ENCODE measurements at regions not wholly inside any gene's neighbourhood (a gene's known extent, or its start where the extent isn't known, plus 50 kb on each side); places are given as distances from the start of the nearest gene placed in this dataset.
A peak's percentile ranks its signal among the peaks of the same experiment; 100 is the strongest.

DNA sequence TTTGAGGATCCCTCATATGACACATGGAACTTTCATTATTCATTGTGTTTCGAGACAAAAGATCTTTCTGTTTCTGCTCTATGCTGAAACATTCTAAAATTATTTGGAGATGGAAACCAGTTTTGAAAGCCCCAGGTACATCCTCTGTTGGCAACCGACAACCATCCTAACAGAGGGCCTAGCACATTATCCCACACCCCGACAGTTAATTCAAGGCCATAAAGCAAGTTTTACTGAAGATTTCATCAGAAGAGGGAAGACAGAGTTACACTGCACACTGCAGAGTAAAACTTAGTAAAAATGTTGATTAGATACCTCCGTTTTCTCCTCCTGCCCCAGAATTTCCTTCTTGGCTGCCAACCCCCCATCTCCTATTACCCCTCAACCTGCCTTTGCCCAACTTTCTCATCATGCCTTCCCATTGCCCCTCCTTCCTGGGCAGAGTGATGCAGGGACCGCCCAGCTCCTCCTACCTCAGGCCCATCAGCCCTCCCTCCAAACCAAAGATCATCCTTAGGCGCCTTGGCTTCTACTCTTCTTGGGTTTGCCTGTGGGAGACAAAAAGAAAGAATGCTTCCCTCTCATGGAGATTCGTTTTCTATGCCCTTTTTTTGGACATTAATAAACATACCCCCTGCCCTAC is 52.9 kb upstream of the CITED4 start:
- DNase-seq = no peak
- no peak overlapping the region for H3K4me3 Mint-ChIP-seq
- no peak for ATAC-seq
- H3K27me3 Mint-ChIP-seq = no peaks in the 10 kb centered on the region
- H3K4me1 Mint-ChIP-seq = no peaks in the 10 kb centered on the region
- H3K9me3 ChIP-seq (ENCODE audit: control insufficient read depth, low read length, poor library complexity, severe bottlenecking) = no peaks in the 10 kb centered on the region
- no peaks in the 10 kb centered on the region for H3K36me3 Mint-ChIP-seq (ENCODE audit: low read depth)
- H3K27ac Mint-ChIP-seq = peak overlapping the region; percentile 16

DNA sequence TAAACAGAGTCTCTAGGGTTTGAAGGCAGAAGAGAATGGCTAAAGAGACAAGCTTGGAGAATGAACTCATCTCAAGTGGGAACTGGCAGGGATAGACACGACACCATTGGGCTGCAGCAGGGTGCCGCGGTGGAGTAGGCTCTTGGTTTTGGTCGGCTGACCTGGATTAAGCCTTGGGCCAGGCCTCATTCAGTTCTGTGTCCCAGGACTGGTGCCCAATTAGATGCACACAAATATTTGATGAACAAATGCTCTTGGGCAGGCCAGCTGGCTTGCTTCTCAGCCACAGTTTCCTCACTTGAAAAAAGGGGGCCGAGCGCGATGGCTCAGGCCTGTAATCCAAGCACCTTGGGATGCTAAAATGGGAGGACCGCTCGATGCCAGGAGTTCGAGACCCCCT is 53.4 kb upstream of the CITED4 start:
- ATAC-seq = no peak
- DNase-seq = no peak
- no peaks in the 10 kb centered on the region for H3K4me1 Mint-ChIP-seq
- no peak overlapping the region for H3K27ac Mint-ChIP-seq
- H3K36me3 Mint-ChIP-seq (ENCODE audit: low read depth) = no peaks in the 10 kb centered on the region
- no peaks in the 10 kb centered on the region for H3K27me3 Mint-ChIP-seq
- H3K9me3 ChIP-seq (ENCODE audit: control insufficient read depth, low read length, poor library complexity, severe bottlenecking) = no peaks in the 10 kb centered on the region
- H3K4me3 Mint-ChIP-seq = no peak overlapping the region

DNA sequence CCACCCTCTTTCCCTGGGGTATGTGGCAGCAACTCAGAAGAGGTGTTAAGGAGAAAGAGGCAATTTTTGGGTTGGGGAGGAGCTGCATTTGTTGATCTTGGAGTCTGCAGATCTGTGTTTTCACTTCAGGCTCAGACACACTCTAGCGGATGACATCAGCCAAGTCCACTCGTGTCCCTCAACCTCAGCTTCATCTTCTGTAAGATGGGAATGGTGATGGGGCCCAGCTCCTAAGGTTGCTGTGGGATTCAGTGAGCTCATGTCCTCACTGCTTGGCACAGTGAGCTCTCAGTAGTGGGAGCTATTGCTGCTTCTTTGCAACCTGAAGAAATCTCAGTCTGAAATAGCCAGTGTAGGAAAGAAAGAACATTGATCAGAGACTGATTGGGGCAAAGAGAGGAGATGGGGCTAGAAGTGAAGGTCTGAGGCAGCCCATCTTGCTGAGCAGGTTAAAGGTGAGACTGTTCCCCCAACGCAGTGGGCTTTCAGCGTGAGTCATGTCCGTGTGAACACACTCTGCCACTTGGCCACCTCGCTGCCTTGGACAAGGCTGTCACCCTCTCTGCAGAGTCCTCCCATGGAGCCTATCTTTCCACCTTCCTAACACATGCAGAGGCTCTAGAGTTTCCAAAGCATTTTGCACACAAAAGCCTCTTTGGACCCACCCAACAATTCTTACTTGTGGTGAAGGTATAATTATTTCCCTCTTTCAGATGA is 56.0 kb upstream of the CITED4 start:
- H3K36me3 Mint-ChIP-seq (ENCODE audit: low read depth) = no peaks in the 10 kb centered on the region
- H3K9me3 ChIP-seq (ENCODE audit: control insufficient read depth, low read length, poor library complexity, severe bottlenecking) = no peaks in the 10 kb centered on the region
- H3K4me1 Mint-ChIP-seq = no peaks in the 10 kb centered on the region
- no peak overlapping the region for H3K27ac Mint-ChIP-seq
- ATAC-seq = no peak
- no peak overlapping the region for H3K4me3 Mint-ChIP-seq
- DNase-seq = no peak
- H3K27me3 Mint-ChIP-seq = no peaks in the 10 kb centered on the region

- Mint-ChIP-seq H3K4me1 (no peaks in the 10 kb centered on the region), H3K4me3 (no peak overlapping the region)
Observed at GRCh38 chr1:40919475-40920011, 57.4 kb upstream of the CITED4 start.

GRCh38 chr1:40921522-40921921 is 58.0 kb upstream of the CTPS1 start:
- H3K36me3 Mint-ChIP-seq (ENCODE audit: low read depth) = no peaks in the 10 kb centered on the region
- H3K9me3 ChIP-seq (ENCODE audit: control insufficient read depth, low read length, poor library complexity, severe bottlenecking) = no peaks in the 10 kb centered on the region
- no peaks in the 10 kb centered on the region for H3K4me1 Mint-ChIP-seq
- no peak overlapping the region for H3K4me3 Mint-ChIP-seq
- peaks cover 21% of the 10 kb centered on the region for H3K27me3 Mint-ChIP-seq
- no peak for ATAC-seq
- no peak for DNase-seq
- no peak overlapping the region for H3K27ac Mint-ChIP-seq

More at GRCh38 chr1:40919475-40920011, 57.4 kb upstream of the CITED4 start:
- H3K27ac Mint-ChIP-seq = no peak overlapping the region
- no peaks in the 10 kb centered on the region for H3K36me3 Mint-ChIP-seq (ENCODE audit: low read depth)
- ATAC-seq (no peak), DNase-seq (no peak)
- H3K27me3 Mint-ChIP-seq = peaks cover 11% of the 10 kb centered on the region
- H3K9me3 ChIP-seq (ENCODE audit: control insufficient read depth, low read length, poor library complexity, severe bottlenecking) = no peaks in the 10 kb centered on the region

DNA sequence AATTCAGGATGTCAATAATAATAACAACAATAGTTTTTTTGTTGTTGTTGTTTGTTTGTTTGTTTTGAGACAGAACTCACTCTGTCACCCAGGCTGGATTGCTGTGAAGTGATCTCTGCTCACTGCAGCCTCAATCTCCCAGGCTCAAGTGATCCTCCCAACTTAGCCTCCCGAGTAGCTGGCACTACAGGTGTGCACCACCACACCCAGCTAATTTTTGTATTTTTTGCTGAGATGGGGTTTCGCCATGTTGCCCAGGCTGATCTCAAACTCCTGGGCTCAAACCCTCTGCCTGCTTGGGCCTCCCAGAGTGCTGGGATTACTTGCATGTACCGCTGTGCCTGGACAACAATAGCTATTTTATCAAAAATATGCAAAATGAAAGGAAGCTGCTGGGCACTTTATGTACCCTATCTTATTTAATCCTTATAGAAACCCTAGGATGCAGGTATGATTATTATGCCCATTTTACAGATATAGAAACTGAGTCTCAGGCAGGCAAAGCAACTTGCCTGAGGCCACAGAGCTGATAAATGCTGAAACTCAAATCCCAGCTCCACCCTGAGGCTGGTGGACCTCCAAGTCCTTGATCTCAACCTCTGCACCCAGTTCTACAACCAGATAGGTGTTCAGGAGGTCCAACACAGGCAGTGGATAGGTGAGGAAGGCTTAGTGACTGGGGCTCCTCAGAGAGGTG is 57.4 kb upstream of the CTPS1 start:
- DNase-seq (no peak), ATAC-seq (no peak)
- Mint-ChIP-seq H3K4me1 (no peaks in the 10 kb centered on the region), H3K36me3 (ENCODE audit: low read depth) (no peaks in the 10 kb centered on the region), H3K4me3 (no peak overlapping the region), H3K27ac (no peak overlapping the region), H3K27me3 (peaks cover 21% of the 10 kb centered on the region)
- H3K9me3 ChIP-seq (ENCODE audit: control insufficient read depth, low read length, poor library complexity, severe bottlenecking) = no peaks in the 10 kb centered on the region

- Mint-ChIP-seq H3K27me3 (peaks cover 21% of the 10 kb centered on the region), H3K36me3 (ENCODE audit: low read depth) (no peaks in the 10 kb centered on the region), H3K27ac (no peak overlapping the region), H3K4me3 (no peak overlapping the region), H3K4me1 (no peaks in the 10 kb centered on the region)
- DNase-seq (no peak), ATAC-seq (no peak)
- no peaks in the 10 kb centered on the region for H3K9me3 ChIP-seq (ENCODE audit: control insufficient read depth, low read length, poor library complexity, severe bottlenecking)
Observed at GRCh38 chr1:40922969-40923368, 56.5 kb upstream of the CTPS1 start.

DNA sequence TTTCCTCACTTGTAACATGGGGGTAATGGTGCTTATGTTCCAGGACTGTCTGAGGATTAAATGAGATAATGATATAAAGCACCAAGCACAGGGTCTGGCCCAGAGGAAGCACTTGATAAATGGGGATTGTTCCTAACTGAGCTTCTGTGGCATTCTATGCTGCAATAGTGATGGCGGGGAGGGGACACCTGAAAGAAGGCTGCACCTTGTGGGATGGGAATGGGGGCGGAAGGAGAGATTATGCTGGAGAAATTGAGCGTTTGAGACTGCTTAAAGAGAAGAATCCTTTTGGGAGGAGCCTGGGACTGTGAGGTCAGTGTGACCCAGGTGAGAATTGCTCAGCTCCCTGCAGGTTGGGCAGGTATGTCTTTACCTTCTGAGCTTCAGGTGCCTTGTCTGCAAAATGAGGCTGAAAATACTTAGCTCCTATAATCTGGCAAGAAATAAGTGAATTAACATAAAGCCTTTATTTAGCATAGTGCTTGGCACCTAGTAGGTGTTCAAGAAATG is 55.9 kb upstream of the CTPS1 start:
- no peak overlapping the region for H3K27ac Mint-ChIP-seq
- H3K4me1 Mint-ChIP-seq = no peaks in the 10 kb centered on the region
- H3K36me3 Mint-ChIP-seq (ENCODE audit: low read depth) = no peaks in the 10 kb centered on the region
- no peak overlapping the region for H3K4me3 Mint-ChIP-seq
- H3K9me3 ChIP-seq (ENCODE audit: control insufficient read depth, low read length, poor library complexity, severe bottlenecking) = no peaks in the 10 kb centered on the region
- peaks cover 21% of the 10 kb centered on the region for H3K27me3 Mint-ChIP-seq
- no peak for DNase-seq
- no peak for ATAC-seq

DNA sequence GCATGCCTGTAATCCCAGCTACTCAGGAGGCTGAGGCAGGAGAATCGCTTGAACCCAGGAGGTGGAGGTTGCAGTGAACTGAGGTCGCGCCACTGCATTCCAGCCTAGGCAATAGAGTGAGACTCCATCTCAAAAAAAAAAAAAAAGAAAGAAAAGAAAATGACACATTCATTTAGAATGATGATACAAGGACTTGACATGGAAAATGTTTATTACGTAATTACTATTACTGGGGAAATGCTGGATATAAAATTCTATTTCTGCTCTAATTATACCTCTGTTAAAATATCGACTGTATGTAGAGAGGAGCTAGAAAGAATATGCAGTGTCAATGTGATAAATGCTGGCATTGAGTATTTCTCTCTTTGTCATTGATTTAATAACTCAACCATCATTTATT is 54.7 kb upstream of the CTPS1 start:
- Mint-ChIP-seq H3K27ac (no peak overlapping the region), H3K4me1 (no peaks in the 10 kb centered on the region), H3K27me3 (peaks cover 21% of the 10 kb centered on the region), H3K36me3 (ENCODE audit: low read depth) (no peaks in the 10 kb centered on the region), H3K4me3 (no peak overlapping the region)
- ATAC-seq (no peak), DNase-seq (no peak)
- no peaks in the 10 kb centered on the region for H3K9me3 ChIP-seq (ENCODE audit: control insufficient read depth, low read length, poor library complexity, severe bottlenecking)

GRCh38 chr1:40925834-40926410 is 53.6 kb upstream of the CTPS1 start:
- H3K36me3 Mint-ChIP-seq (ENCODE audit: low read depth) = no peaks in the 10 kb centered on the region
- no peak overlapping the region for H3K4me3 Mint-ChIP-seq
- no peak overlapping the region for H3K27ac Mint-ChIP-seq
- ATAC-seq (no peak), DNase-seq (no peak)
- H3K9me3 ChIP-seq (ENCODE audit: control insufficient read depth, low read length, poor library complexity, severe bottlenecking) = no peaks in the 10 kb centered on the region
- H3K4me1 Mint-ChIP-seq = no peaks in the 10 kb centered on the region
- H3K27me3 Mint-ChIP-seq = peaks cover 32% of the 10 kb centered on the region

DNA sequence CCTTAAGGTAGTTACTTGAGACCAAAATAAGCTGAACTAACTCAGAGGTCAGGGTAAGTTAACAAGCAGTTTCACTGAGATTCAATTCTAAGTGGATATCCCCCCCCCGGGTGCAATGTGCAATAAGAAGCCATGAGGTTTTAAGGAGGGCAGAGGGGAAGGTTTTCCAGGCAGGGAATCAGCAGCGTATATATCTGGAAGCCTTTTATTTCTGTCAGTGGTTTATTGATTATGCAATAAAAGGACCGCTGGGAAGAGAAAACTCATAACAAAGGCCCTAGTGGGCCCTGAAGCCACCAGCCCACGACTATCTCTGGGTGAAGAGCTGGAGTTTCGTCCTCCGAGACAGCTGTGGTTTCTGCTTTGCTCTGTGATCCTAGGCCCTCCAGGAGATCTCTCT is 53.1 kb upstream of the CTPS1 start:
- H3K9me3 ChIP-seq (ENCODE audit: control insufficient read depth, low read length, poor library complexity, severe bottlenecking) = no peaks in the 10 kb centered on the region
- ATAC-seq = no peak

GRCh38 chr1:40927781-40928180 is 51.7 kb upstream of the CTPS1 start:
- DNase-seq (no peak), ATAC-seq (no peak)
- H3K36me3 Mint-ChIP-seq (ENCODE audit: low read depth) = no peaks in the 10 kb centered on the region
- H3K27me3 Mint-ChIP-seq = peaks cover 49% of the 10 kb centered on the region
- no peak overlapping the region for H3K27ac Mint-ChIP-seq
- H3K4me3 Mint-ChIP-seq = no peak overlapping the region
- no peaks in the 10 kb centered on the region for H3K4me1 Mint-ChIP-seq
- no peaks in the 10 kb centered on the region for H3K9me3 ChIP-seq (ENCODE audit: control insufficient read depth, low read length, poor library complexity, severe bottlenecking)

More for the DNA sequence above, 53.1 kb upstream of the CTPS1 start:
- Mint-ChIP-seq H3K27ac (no peak overlapping the region), H3K4me1 (no peaks in the 10 kb centered on the region), H3K4me3 (no peak overlapping the region), H3K27me3 (peaks cover 37% of the 10 kb centered on the region), H3K36me3 (ENCODE audit: low read depth) (no peaks in the 10 kb centered on the region)
- no peak for DNase-seq

DNA sequence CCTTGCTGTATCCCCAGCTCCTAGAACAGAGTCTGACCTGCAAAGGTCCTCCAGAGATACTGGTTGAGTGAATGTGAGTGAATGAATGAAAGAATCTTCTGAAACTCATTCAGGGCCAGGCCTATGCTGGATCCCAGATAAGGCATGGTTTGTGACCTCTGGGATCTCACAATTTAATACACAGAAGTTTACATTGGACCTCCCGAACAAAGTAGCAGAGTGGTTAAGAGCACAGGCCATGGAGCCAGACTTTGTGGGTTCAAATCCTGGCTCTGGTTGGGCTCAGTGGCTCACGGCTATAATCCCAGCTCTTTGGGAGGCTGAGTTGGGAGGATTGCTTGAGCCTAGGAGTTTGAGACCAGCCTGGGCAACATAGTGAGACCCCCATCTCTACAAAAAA is 50.8 kb upstream of the CTPS1 start:
- H3K27me3 Mint-ChIP-seq = peaks cover 53% of the 10 kb centered on the region
- no peak overlapping the region for H3K4me3 Mint-ChIP-seq
- H3K9me3 ChIP-seq (ENCODE audit: control insufficient read depth, low read length, poor library complexity, severe bottlenecking) = no peaks in the 10 kb centered on the region

More for the DNA sequence above, 50.8 kb upstream of the CTPS1 start:
- Mint-ChIP-seq H3K36me3 (ENCODE audit: low read depth) (peaks cover 1% of the 10 kb centered on the region), H3K27ac (no peak overlapping the region), H3K4me1 (no peaks in the 10 kb centered on the region)
- ATAC-seq (no peak), DNase-seq (no peak)

Measured in T-helper 17 cell (primary cell).